Right lobe of liver (tissue), 6 donors: ENCODE measurements at regions not wholly inside any gene's neighbourhood (a gene's known extent, or its start where the extent isn't known, plus 50 kb on each side); places are given as distances from the start of the nearest gene placed in this dataset.

Experiments
- ATAC-seq, 4 donors: fragments of 200-7000 bp; cut with Tn5 transposase; one replicate each; pipeline ENCODE4 v1.9.1; 2020; ENCODE audit warnings: mild to moderate bottlenecking in 4 of 4, moderate library complexity in 4 of 4
- DNase-seq, 3 donors: peaks; one replicate each; pipeline ENCODE4 v3.0.0-alpha.2; 2020
- H3K27ac ChIP-seq, 3 donors: fragments of 200-600 bp; one replicate each; pipeline ENCODE4 v1.8.0; 2022
- H3K27me3 ChIP-seq, 2 donors: fragments of 200-600 bp; one replicate each; pipeline ENCODE4 v1.8.0; 2022
- H3K36me3 ChIP-seq, 4 donors: fragments of 200-600 bp; sonication (generic) in 1 of 4; one replicate each; pipeline versions ENCODE4 v1.5.1 to v1.8.0; 2017 to 2022; ENCODE audit warnings: control low read depth in 1 of 4
- H3K4me1 ChIP-seq, 4 donors: fragments of 200-600 bp; sonication (generic) in 1 of 4; one replicate each; pipeline versions ENCODE4 v1.5.1 to v1.8.0; 2017 to 2022; ENCODE audit warnings: control low read depth in 1 of 4
- H3K4me3 ChIP-seq, 3 donors: fragments of 200-600 bp; one replicate each; pipeline ENCODE4 v1.8.0; 2022
- H3K9me3 ChIP-seq, 4 donors: fragments of 200-600 bp; sonication (generic) in 1 of 4; one replicate each; pipeline versions ENCODE4 v1.5.1 to v1.8.0; 2017 to 2022; ENCODE audit warnings: control low read depth in 1 of 4
- CTCF ChIP-seq, 4 donors: fragments of 200-600 bp in 3 of 4; fragments of 450-650 bp in 1 of 4; IDR thresholded peaks; one replicate each; pipeline versions ENCODE4 v1.5.1 to v1.8.0; 2016 to 2022; ENCODE audit warnings: antibody characterized with exemption in 4 of 4, mild to moderate bottlenecking in 2 of 4
- POLR2A ChIP-seq: fragments of 450-650 bp; IDR thresholded peaks from one replicate; pipeline ENCODE4 v1.6.1; 2017; ENCODE audit warnings: antibody characterized with exemption, mild to moderate bottlenecking
- WGBS: methylation state at CpG from one replicate; pipeline ENCODE4 v1.1.6; 2018; ENCODE audit warnings: low coverage, low lambda C conversion rate; ENCODE audit not compliant: insufficient coverage; ENCODE audit errors: missing lambda C conversion rate; 5-methylcytosine and 5-hydroxymethylcytosine counted together
- intact Hi-C, 2 donors: fragments of 100-400 bp; cut with DNase I; formaldehyde crosslinking; loops; one replicate each; pipeline versions ENCODE4 v1.11.2 to v1.14.1; 2022
- donor health status: DM: no; HTN: yes; CAD: no.
- donor health status: DM: no; HTN: no; CAD: no.
- donor health status: DM: no; HTN: no; CAD: no.
- donor health status: DM: no; HTN: yes; CAD: no.
- donor health status: DM: no; HTN: yes; CAD: no.

GRCh38 chr3:144343343-144343742 is 371.7 kb downstream of the DIPK2A start:
- Histone ChIP-seq H3K27ac (peak overlapping the region; percentile 25 to 38 (median 37)), H3K36me3 (no peaks in the 10 kb centered on the region), H3K9me3 (no peaks in the 10 kb centered on the region), H3K27me3 (no peaks in the 10 kb centered on the region), H3K4me3 (peak overlapping the region in 2 of 3 donors; percentile 0 to 28), H3K4me1 (peaks cover 0 to 6% (median 0%) of the 10 kb centered on the region in 4 donors)
- ATAC-seq (peak; percentile 60 to 84 (median 72)), DNase-seq (no peak)
- intact Hi-C loops, result no loop called here
- WGBS, result 28% methylated on average over 4 of the region's 9 CpGs
- TF ChIP-seq POLR2A (no peak), CTCF (IDR thresholded peaks at IDR 0.05) (no peak)

- Histone ChIP-seq H3K4me1 (peaks cover 0 to 6% (median 0%) of the 10 kb centered on the region in 4 donors), H3K36me3 (no peaks in the 10 kb centered on the region), H3K9me3 (no peaks in the 10 kb centered on the region), H3K4me3 (peak overlapping the region in 2 of 3 donors; percentile 0 to 28), H3K27me3 (no peaks in the 10 kb centered on the region), H3K27ac (peak overlapping the region; percentile 25 to 38 (median 37))
- TF ChIP-seq CTCF (IDR thresholded peaks at IDR 0.05) (no peak), POLR2A (no peak)
- no peak for DNase-seq
- peak; percentile 41 to 60 (median 52) for ATAC-seq
- 48% methylated on average over 7 of the region's 7 CpGs for WGBS
- intact Hi-C loops, result no loop called here
These were observed 372.2 kb downstream of the DIPK2A start for GRCh38 chr3:144343777-144344176.

GRCh38 chr3:144344925-144345548 is 373.4 kb downstream of the DIPK2A start:
- Histone ChIP-seq H3K4me3 (no peak overlapping the region), H3K4me1 (peaks cover 0 to 6% (median 0%) of the 10 kb centered on the region in 4 donors), H3K9me3 (no peaks in the 10 kb centered on the region), H3K27me3 (no peaks in the 10 kb centered on the region), H3K27ac (no peak overlapping the region), H3K36me3 (no peaks in the 10 kb centered on the region)
- intact Hi-C loops, result no loop called here
- DNase-seq (no peak), ATAC-seq (no peak)
- WGBS, result 68% methylated on average over 2 of the region's 2 CpGs
- TF ChIP-seq CTCF (IDR thresholded peaks at IDR 0.05) (no peak), POLR2A (no peak)

GRCh38 chr3:144350125-144350524 is 378.5 kb downstream of the DIPK2A start:
- intact Hi-C loops, result no loop called here
- no peak overlapping the region for H3K27ac ChIP-seq
- DNase-seq (no peak), ATAC-seq (peak in 3 of 4 donors; percentile 27 to 68 (median 40))
- peaks cover 0 to 16% (median 2%) of the 10 kb centered on the region in 4 donors for H3K4me1 ChIP-seq
- H3K27me3 ChIP-seq, result no peaks in the 10 kb centered on the region
- no peaks in the 10 kb centered on the region for H3K9me3 ChIP-seq
- WGBS, result 42% methylated on average over 3 of the region's 3 CpGs
- no peak overlapping the region for H3K4me3 ChIP-seq
- H3K36me3 ChIP-seq, result no peaks in the 10 kb centered on the region
- TF ChIP-seq POLR2A (no peak), CTCF (IDR thresholded peaks at IDR 0.05) (no peak)
